Stomach (tissue), 8 donors: ENCODE measurements at regions not wholly inside any gene's neighbourhood (a gene's known extent, or its start where the extent isn't known, plus 50 kb on each side); places are given as distances from the start of the nearest gene placed in this dataset.

ENCODE experiments used
- DNase-seq, 2 donors: peaks; one replicate each; pipeline versions ENCODE4 v3.0.0 to v3.0.0-alpha.2; 2013 to 2019
- H3K27ac ChIP-seq, 5 donors: fragments of 200-600 bp in 4 of 5; sonication (generic) in 4 of 5; one replicate each; pipeline ENCODE4 v1.5.1; 2013 to 2019; ENCODE audit warnings: mild to moderate bottlenecking in 1 of 5, moderate library complexity in 1 of 5
- H3K27me3 ChIP-seq, 3 donors: fragments of 200-600 bp; sonication (generic); one replicate each; pipeline ENCODE4 v1.5.1; 2017 to 2019; ENCODE audit warnings: mixed run types in 1 of 3
- H3K36me3 ChIP-seq, 4 donors: fragments of 200-600 bp; sonication (generic); 1 replicate in 3 of 4; 2 replicates in 1 of 4; pipeline ENCODE4 v1.5.1; 2016 to 2019
- H3K4me1 ChIP-seq, 4 donors: fragments of 200-600 bp; sonication (generic); one replicate each; pipeline ENCODE4 v1.5.1; 2016 to 2019
- H3K4me3 ChIP-seq, 4 donors: fragments of 200-600 bp; sonication (generic) in 3 of 4; one replicate each; pipeline ENCODE4 v1.5.1; 2016 to 2019; ENCODE audit warnings: mild to moderate bottlenecking in 1 of 4
- H3K9me3 ChIP-seq, 4 donors: fragments of 200-600 bp; sonication (generic); one replicate each; pipeline ENCODE4 v1.5.1; 2016 to 2019
- CTCF ChIP-seq, 7 experiments: fragments of 450-650 bp in 4 of 7; fragments of 200-600 bp in 3 of 7; sonication (generic) in 3 of 7; IDR thresholded peaks; one replicate each; pipeline ENCODE4 v1.5.1; 2016 to 2019; ENCODE audit warnings: antibody characterized with exemption in 7 of 7, control low read depth in 2 of 7, mild to moderate bottlenecking in 1 of 7
- EP300 ChIP-seq: sonication (generic); formaldehyde crosslinking; IDR thresholded peaks from one replicate; pipeline ENCODE4 v1.6.1; 2017; ENCODE audit warnings: antibody characterized with exemption
- POLR2A ChIP-seq, 4 donors: fragments of 450-650 bp; IDR thresholded peaks; one replicate each; pipeline ENCODE4 v1.6.1; 2016; ENCODE audit warnings: antibody characterized with exemption in 4 of 4, control low read depth in 2 of 4, mild to moderate bottlenecking in 1 of 4, moderate library complexity in 1 of 4
- POLR2AphosphoS5 ChIP-seq, 3 donors: sonication (generic); formaldehyde crosslinking; IDR thresholded peaks; one replicate each; pipeline ENCODE4 v1.6.1; 2016; ENCODE audit warnings: antibody characterized with exemption in 3 of 3
- WGBS, 5 donors: extraction: QIAGEN DNeasy Blood & Tissue Kit in 3 of 5; methylation state at CpG; one replicate each; pipeline versions ENCODE4 v1.1.5 to v1.1.7; 2013 to 2018; 5-methylcytosine and 5-hydroxymethylcytosine counted together
- intact Hi-C: fragments of 100-400 bp; cut with DNase I; formaldehyde crosslinking; loops from one replicate; pipeline ENCODE4 v1.15.1; 2023; ENCODE audit warnings: low total_unique reads
- donor health status: healthy with polysubstance abuse.
- donor health status: Bipolar disorder and iron deficiency.
- donor health status: healthy.

- no peaks in the 10 kb centered on the region for H3K9me3 ChIP-seq
- no peak for TF ChIP-seq POLR2AphosphoS5 (IDR thresholded peaks at IDR 0.05)
- no peak for TF ChIP-seq EP300
- TF ChIP-seq CTCF (IDR thresholded peaks at IDR 0.05) = no peak
- no peak for TF ChIP-seq POLR2A (IDR thresholded peaks at IDR 0.05)
- no peaks in the 10 kb centered on the region for H3K27me3 ChIP-seq
- H3K36me3 ChIP-seq = no peaks in the 10 kb centered on the region
- H3K4me3 ChIP-seq = no peak overlapping the region
- peaks cover 0 to 6% (median 0%) of the 10 kb centered on the region in 4 donors for H3K4me1 ChIP-seq
- 73 to 93% (median 88%) methylated on average over 1 of the region's 1 CpG for WGBS, 5 donors
- intact Hi-C loops = no loop called here
- H3K27ac ChIP-seq = no peak overlapping the region
- DNase-seq = no peak
Measured at GRCh38 chr1:56327195-56327594, 252.2 kb downstream of the PLPP3 start.

- TF ChIP-seq EP300 (no peak), POLR2A (IDR thresholded peaks at IDR 0.05) (no peak), POLR2AphosphoS5 (IDR thresholded peaks at IDR 0.05) (no peak), CTCF (IDR thresholded peaks at IDR 0.05) (no peak)
- no peaks in the 10 kb centered on the region for H3K27me3 ChIP-seq
- intact Hi-C loops = no loop called here
- H3K27ac ChIP-seq = no peak overlapping the region
- 57 to 67% (median 65%) methylated on average over 3 of the region's 3 CpGs for WGBS, 5 donors
- peaks cover 0 to 6% (median under 1%) of the 10 kb centered on the region in 4 donors for H3K4me1 ChIP-seq
- H3K9me3 ChIP-seq = no peaks in the 10 kb centered on the region
- DNase-seq = no peak
- no peaks in the 10 kb centered on the region for H3K36me3 ChIP-seq
- no peak overlapping the region for H3K4me3 ChIP-seq
Measured at GRCh38 chr1:56326056-56326455, 253.3 kb downstream of the PLPP3 start.

- 93 to 98% (median 95%) methylated on average over 1 of the region's 1 CpG for WGBS, 5 donors
- intact Hi-C loops = no loop called here
- no peaks in the 10 kb centered on the region for H3K27me3 ChIP-seq
- DNase-seq = no peak
- H3K4me3 ChIP-seq = no peak overlapping the region
- no peak overlapping the region for H3K27ac ChIP-seq
- H3K36me3 ChIP-seq = no peaks in the 10 kb centered on the region
- no peak for TF ChIP-seq POLR2A (IDR thresholded peaks at IDR 0.05)
- no peak for TF ChIP-seq CTCF (IDR thresholded peaks at IDR 0.05)
- TF ChIP-seq POLR2AphosphoS5 (IDR thresholded peaks at IDR 0.05) = no peak
- no peak for TF ChIP-seq EP300
- no peaks in the 10 kb centered on the region for H3K9me3 ChIP-seq
- H3K4me1 ChIP-seq = peaks cover 0 to 7% (median 0%) of the 10 kb centered on the region in 4 donors
Measured at GRCh38 chr1:56324504-56324903, 254.9 kb downstream of the PLPP3 start.

GRCh38 chr1:56322211-56322610, 257.2 kb downstream of the PLPP3 start:
- DNase-seq = no peak
- Histone ChIP-seq H3K27me3 (no peaks in the 10 kb centered on the region), H3K9me3 (no peaks in the 10 kb centered on the region), H3K4me3 (no peak overlapping the region), H3K27ac (no peak overlapping the region), H3K36me3 (no peaks in the 10 kb centered on the region), H3K4me1 (peaks cover 0 to 7% (median 0%) of the 10 kb centered on the region in 4 donors)
- no peak for TF ChIP-seq POLR2A (IDR thresholded peaks at IDR 0.05)
- no peak for TF ChIP-seq EP300
- no peak for TF ChIP-seq CTCF (IDR thresholded peaks at IDR 0.05)
- TF ChIP-seq POLR2AphosphoS5 (IDR thresholded peaks at IDR 0.05) = no peak
- intact Hi-C loops = no loop called here
- WGBS, 5 donors = 83 to 99% (median 87%) methylated on average over 3 of the region's 3 CpGs
